Tongue (tissue), 1 donor: ENCODE measurements at regions not wholly inside any gene's neighbourhood (a gene's known extent, or its start where the extent isn't known, plus 50 kb on each side); places are given as distances from the start of the nearest gene placed in this dataset.
"Not testable (repeated sequence)": the region's sequence is repeated elsewhere in the genome, so short reads cannot be mapped to it uniquely, and the experiment has no call there.

Experiments
- DNase-seq: peaks from one replicate; pipeline ENCODE4 v3.0.0-alpha.2; 2015

DNA sequence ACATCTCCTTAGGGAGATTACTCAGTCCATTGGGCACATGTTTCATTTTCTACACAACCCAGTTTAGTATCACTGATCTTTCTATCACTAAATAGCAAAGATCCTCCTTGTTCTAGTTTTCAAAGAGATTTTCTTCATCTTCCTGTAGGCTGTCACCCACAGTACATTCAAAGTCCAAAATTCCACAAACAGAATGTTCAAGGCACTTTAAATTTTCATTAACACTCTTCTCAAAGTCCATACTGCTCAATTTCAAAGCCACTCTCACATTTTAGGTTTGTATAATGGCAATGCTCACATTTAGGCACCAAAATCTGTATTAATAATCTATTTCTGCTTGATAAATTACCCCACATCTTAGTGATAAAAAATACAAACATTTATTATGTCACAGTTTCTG is 152.8 kb downstream of the FSIP2 start:
- no peak for DNase-seq

DNA sequence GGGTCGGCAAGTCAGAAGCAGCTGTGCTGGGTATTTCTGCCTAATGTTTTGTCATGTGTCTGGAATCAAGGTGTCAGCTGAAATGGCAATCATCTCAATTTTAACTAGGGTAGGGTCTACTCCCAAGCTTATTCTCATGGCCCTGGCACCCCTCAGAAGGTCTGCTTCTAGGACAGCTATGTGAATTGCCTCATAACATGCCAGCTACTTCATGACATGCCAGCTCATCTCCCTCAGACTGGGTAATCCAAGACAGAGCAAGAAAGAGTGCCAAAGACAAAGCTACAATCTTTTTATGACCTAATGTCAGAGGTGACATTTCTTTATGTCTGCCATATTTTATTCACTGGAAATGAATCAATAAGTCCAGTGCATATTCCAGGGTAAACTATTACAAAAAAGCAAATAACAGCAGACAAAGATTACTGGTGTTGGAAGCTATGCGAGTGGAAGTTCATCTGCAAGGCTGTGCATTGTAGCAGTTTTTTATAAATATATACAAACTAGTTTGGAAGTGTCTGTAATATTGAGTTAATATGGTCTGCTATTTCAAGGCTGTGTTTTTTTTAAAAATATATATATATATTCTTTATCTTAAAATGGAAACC is 153.3 kb downstream of the FSIP2 start:
- no peak for DNase-seq

DNA sequence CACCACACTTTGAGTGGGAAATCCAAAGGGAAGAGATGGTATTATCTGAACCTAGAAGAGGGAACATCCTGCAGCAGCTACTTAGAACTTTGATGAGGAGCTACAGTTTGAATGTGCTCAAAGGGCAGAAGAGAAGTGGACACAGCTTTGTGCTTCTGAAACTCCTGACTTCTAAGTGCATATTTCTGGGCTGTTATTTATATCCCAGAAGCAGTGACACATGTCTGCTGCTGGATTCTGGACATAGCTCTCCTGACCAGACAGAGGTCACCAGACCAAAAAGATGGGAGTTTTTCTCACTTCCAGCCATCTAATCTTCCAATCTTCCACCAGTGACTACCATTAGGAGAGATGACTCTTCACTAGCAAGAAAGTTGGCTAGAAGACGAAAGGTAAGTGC is 153.9 kb downstream of the FSIP2 start:
- no peak for DNase-seq

DNA sequence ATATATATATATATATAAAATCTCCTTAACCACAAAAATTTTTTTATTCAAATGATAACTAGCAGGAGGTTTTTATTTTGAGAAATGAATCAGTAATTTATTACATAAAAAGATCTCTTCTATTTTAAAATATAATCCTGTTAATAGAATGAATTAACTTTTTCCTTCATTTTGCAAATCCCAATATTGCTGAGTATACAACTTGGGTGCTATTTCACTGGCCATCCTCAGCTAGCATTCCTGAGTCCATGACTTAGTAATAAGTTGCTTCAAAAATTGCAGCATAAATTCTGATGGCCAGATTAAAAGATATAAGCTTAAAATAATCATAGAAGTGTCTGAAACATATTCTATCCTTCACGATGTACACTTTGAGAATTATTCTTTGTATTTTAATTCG is 155.6 kb downstream of the FSIP2 start:
- no peak for DNase-seq

DNA sequence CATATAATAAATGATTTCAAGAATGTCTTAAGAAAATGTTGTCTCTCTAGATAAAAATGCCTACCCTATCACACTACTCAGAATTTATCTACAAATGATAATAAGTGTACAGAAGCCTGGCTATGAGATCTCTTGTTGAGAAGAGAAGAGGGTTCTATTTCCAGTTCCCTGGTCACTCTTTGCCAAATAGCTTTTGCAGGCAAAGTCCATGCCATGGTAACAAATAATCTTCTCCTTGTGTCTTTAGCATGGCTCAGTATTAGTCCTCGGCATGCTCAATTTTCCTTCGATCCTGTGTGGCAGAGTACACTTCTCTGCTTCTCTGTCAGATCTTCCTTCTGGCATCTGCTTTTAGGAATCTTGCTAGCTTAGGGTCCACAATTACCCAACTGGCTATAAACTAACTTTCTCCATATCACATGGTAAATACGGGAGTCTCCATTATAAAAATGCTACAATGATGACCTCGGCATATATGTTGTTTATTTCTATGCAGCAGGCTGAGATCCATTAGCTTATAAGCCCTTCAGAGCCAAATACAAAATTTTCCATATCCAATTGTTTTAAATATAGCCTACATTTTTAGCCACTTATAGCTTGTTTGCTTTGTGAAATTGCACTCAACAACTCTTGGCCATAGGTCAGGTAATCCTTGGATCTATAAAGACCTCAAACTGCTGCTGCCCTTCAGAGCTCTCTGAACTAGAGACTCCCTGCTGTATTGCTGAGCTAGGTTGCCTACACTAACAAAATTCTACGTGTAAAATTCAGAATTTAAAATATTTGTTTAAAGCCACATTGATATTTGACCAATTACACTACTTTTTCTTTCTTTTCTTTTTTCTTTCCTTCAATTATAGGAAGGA is 157.5 kb downstream of the FSIP2 start:
- DNase-seq = no peak

DNA sequence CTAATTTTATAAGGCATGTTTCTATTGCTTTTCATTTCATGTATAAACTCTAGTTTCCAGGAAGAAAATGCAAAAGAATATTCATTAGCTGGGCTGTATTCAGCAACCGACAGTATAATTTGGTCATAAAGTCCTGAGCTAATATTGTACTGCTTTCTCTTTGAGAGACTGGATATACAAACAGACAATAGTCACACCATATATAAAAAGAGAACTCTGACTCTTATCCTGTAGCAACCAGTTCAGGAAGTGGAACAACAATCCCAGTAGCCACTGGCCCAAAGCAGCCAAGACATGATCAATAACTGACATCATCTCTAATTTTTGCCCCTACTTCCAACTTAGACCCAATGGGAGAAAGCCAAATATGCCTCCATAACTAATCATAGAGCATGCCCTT is 160.8 kb downstream of the FSIP2 start:
- no peak for DNase-seq

DNA sequence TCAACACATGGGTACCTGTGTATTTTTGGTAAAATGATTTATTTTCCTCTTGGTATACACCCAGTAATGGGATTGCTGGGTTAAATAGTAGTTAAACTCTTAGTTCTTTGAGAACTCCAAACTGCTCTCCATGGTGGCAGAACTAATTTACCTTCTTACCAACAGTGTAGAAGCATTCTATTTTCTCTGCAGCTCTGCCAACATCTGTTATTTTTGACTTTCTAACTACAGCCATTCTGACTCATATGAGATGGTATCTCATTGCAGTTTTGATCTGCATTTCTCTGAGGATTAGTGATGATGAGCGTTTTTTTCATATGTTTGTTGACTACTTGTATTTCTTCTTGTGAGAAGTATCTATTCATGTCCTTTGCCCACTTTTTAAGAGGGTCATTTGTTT is 180.6 kb downstream of the FSIP2 start:
- DNase-seq = no peak

DNA sequence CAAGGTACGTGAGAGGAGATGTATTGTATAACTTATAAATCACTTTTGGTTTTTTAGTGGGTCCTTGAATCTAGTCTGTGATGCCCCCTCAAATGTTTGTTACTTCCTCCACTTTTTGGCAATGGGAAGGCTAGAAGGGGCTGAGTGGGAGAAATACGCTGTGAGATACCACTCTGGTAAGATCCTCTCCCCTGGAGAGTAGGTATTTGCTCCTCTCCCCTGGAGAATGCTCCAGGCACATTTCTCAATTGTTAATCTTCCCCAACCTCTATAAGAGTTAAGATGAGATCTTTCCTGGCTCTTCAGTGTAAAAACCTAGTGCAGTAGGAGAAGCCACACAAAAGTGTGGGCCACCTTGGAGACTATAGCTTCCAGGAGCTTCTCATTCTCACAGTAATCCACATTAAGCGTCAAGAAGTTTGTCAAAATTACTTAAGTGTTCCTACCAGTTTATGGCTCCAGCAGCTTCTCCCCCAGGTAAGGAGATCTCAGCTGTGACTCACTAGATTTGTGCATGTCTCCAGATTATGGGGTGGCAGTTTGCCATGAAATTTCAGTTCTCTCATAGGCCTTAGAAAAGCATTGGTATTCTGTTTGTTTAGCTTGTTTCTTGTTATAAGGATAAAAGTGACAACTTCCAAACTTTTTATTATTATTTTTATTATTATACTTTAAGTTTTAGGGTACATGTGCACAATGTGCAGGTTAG is 182.6 kb downstream of the FSIP2 start:
- DNase-seq = no peak

DNA sequence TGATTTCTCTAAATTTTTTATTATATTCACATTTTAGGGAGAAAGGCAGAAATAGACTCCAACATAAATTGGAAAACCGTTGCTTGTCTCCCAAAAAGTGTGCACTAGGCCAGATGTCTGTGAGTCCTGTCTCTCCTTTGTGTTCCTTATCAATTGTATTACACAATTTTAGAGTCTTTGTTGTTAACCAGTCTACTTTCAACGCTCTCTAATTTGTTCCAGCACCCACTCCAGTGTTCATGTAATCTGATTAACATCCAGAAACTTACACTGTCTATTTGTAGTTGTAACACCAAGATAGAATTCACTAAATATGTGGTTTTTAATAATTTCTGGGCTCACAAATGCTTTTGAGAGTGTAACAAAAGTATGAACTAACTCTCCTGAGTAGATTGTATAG is 195.6 kb downstream of the FSIP2 start:
- DNase-seq = no peak

DNA sequence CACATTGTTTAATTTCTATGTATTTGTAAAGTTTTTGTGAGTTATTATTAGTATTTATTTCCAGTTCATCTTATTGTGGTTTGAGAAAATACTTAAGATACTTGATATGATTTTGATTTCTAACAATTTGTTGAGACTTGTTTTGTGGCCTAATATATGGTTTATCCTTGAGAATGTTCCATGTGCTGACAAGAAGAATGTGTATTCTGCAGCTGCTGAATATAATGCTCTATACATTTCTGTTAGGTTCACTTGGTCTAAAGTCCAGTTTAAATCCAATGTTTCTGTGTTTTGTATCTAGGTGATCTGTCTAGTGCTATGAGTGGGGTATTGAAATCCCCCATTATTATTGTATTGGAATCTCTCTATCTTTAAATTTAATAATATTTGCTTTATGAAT is 201.3 kb downstream of the FSIP2 start:
- no peak for DNase-seq

DNA sequence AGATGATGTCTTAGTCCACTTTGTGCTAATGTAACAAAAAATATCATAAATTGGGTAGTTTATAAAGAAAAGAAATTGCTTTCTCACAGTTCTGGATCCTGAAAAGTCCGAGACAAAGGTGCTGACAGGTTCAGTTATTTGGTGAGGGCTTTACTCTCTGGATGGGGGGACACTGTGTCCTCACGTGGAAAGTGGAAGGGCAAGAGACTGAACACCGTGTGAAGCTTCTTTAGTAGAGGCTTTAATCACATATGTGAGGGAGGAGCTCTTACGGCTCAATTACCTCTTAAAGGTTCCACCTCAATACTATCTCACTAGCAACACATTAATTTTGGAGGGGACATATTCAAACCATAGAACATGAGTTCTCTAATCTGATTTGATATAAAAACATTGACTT is 204.3 kb downstream of the FSIP2 start:
- no peak for DNase-seq

DNA sequence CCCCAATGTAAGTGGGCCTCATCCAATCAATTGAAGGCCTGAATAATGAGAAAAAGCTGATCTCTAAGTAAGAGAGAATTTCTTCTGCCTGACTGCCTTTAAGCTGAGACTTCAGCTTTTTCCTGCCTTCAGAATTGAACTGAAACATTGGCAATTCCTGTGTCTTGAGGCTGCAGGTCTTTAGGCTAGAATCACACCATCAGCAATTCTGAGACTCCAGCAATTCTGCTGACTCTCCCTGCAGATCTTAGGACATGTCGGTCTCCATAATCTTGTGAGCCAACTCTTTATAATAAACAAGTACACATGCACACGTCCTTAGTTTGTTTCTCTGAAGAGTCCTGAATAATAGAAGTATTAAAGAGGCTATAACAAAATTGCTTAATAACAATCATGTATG is 209.1 kb downstream of the FSIP2 start:
- no peak for DNase-seq

DNA sequence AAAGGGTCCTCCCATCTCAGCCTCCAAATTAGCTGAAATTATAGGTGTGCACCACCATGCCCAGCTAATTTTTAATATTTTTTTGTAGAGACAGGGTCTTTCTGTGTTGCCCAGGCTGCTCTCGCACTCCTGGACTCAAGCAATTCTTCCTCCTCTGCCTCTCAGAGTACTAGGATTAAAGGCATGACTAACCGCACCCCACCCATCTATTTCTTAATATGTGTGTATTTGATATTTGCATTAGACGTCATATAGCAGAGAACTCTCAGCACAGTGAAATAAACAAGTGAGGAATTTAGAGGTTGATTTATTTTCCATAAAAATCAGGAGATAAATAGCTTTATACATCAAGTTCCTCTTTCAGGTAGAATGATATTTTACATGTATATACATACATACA is 213.5 kb downstream of the FSIP2 start:
- no peak for DNase-seq

DNA sequence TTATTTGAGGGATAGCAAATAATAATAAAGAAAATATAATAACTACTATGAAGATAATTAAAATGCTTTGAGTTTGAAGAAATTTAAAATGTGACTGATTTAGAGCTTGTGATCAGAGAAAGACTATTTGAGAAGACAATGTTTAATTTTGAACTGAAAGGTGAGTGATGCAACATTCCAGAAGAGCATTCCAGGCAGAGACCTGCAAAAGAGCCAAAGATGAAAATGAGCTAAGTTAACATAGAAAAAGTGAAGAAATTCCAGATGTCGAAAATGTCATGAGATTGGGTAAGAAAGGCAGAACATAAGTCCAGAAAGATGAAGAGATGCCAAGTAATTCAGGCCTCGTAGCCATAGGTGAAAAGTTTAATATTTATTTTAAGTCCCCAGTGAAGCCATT is 215.8 kb downstream of the FSIP2 start:
- no peak for DNase-seq

DNA sequence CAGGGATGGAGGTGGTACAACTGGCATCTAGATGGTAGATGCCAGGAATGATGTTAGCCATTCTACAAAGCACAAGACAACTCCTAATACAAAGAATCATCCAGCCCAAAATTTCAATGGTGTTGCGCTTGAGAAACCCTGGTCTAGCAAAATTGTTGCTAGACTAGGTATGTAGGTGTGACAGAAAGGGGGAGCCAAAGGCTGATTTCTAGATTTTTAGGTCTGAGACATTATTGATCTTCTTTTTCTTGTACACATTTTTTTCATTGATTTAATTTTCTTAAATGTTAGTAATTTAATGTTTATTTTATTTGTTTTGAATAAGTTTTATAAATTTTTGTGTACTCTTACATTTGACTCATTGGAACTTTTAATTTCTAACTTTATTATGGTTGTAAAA is 216.4 kb downstream of the FSIP2 start:
- DNase-seq = no peak

DNA sequence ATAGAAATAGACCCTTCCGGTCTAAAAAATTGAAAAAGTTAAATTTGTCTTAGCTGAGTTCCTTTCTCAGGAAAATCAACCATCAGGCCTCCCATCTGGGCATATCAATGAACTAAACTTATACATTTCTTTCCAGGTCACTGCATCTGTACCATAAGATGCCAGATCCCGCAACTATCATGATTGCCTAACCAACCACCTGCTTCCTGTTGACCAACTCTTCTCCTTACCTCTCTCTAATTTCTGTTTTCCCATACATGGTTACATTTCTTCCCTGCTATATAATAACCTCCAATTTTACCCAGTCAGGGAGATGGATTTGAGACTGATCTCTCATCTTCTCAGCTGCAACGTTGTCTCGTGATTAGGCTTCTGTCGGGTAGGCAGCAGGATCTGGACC is 228.7 kb downstream of the FSIP2 start:
- no peak for DNase-seq

DNA sequence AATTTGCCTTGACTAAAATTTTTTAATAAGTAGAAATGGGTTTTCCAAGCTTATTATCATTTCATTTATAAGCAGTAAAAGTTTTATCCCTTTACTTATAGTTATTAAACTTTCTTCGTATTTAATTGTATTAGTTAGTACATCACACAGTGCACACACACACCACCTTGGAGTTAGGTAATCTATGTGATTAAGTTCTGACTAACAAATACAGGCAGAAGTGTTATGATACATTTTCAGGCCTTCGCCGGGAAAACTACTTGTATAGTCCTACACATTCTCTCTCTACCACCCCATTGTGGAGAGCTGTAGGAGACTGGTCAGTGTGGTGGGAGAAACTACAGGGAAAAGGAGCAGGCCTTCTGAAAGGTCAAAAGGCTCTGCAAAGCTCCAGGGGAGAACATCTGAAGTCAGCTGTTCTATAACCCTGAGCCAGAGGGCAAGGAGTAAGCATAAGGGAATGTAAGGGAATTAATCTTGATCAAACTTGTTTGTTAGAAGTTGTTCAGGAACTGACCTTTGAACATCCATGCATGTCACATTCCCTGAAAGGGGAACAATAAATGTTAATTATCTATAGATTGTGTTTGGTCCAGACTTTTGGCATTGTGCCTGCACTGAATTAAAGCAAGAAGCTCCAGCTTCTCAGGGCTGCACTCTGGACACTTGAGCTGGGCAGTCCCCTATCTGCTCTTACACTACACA is 231.7 kb downstream of the FSIP2 start:
- no peak for DNase-seq

DNA sequence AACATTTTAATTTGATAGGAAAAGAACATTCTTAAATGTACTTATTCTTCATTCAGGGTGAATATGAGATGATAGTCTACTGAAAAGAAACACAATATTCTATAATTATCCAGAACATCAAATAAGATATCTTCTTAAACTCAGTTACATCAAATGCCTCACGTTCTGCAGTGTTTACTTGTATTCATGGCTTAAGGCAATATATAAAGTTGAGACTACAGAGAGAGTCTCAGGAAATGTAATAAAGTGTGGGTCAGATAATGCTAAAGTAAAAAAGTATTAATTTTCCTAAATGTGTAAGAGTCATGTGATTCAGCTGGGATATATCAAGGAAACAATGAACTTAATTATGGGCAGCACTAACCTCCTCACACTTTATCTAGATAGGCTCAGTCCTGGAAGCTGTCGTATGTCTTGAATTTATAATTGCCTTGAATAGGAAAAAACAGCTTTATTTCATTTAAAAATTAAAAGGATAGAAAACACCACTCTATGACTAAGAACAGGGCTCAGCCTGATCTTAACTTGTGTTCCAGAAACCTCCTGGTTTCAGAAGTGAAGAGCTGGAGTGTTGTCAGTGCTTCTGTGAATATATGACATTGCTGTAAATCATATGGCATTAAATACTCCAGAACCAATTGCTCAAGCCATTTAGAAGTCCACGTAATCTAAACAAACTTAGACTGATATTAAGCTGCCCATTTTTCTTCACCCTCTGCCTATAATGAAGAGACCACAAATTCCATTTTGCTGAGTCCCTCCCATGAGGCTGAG is 240.2 kb downstream of the FSIP2 start:
- DNase-seq = no peak

DNA sequence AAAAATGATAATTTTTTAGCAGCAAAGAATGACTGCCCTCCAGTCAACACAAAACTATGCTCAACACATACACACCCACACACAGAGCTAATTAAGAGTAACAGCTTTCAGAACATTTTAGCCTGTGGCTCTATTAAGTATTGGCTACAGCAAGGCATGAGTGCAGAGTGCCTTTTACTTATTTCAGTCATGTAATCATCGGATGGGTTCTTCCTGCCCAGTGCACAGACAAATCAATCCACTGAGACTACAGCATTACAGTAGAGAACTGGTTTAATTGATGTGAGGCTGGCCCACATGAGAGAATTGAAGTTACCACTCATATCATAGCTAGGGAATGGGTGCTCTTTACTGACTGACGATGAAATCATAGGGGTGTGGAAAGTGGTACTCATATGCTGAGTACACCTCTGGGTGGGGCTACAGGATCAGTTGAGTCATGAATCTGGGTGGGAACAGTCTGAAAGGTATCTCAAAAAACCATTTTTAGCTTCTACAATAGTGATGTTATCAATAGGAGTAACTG is 241.0 kb downstream of the FSIP2 start:
- DNase-seq = no peak

DNA sequence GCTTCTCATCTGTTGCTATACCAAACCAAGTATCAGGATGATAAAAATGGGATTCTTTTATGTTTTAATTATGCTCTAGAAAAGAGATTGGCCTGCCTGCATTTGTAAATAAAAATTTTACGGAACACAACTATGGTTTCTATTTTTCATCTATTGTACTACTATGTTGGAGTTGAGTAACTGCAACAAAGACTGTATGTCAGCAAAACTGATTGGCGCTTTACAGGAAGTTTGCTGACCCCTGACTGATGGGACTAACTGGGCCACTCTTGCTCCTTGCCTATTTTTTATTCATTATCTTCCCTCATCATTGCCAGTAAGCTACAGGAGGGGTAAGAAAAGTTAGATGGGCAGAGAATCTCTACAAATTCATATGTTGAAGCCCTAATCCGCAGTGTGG is 242.3 kb downstream of the FSIP2 start:
- DNase-seq = no peak

DNA sequence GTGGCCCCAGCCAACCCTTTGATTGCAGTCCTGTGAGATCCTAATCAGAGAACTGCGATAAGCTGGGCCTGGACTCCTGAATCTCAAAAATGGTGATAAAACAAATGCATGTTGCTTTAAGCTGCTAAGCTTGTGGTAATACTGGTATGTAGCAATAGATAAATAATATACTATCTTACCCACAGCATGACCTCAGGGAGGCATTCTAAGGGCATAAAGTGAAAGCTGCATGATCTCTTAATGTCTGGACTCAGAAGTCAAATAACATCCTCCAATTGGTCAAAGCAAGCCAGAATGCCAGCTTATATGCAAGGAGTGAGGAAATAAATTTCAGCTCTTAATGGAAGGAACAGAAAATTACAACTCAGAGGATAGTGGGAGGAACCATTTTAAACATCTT is 246.1 kb downstream of the FSIP2 start:
- no peak for DNase-seq

DNA sequence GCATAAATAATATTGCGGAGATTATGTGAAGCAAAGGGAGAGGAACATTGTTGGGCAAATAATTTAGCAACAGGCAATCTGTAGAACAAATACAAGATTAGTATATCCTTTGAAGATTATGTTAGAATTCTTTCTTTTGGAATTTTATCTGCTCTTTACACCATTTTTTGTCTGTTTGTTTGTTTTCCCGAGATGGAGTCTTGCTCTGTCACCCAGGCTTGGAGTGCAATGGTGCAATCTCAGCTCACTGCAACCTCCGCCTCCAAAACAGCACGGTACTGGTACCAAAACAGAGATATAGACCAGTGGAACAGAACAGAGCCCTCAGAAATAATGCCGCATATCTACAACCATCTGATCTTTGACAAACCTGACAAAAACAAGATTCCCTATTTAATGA is 250.3 kb downstream of the FSIP2 start:
- not testable (repeated sequence) for DNase-seq
